Activated B cell treated with CpG ODN at 0.5 μM for 24 hours (primary cell): ENCODE measurements at regions not wholly inside any gene's neighbourhood (a gene's known extent, or its start where the extent isn't known, plus 50 kb on each side); places are given as distances from the start of the nearest gene placed in this dataset.

Source experiments
- ATAC-seq: fragments of 200-7000 bp; cut with Tn5 transposase; one replicate; pipeline ENCODE4 v1.10.0; 2021; ENCODE audit warnings: low read depth, mild to moderate bottlenecking, moderate library complexity
- CTCF ChIA-PET: fragments of 350-600 bp; sonication (Branson Sonifier 250); formaldehyde crosslinking; loops from one replicate; lab custom pipeline; 2021; ENCODE audit warnings: antibody characterized with exemption; lab: Charles Lee
- POLR2A ChIA-PET: fragments of 350-600 bp; sonication (Branson Sonifier 250); formaldehyde crosslinking; loops from one replicate; lab custom pipeline; 2021; ENCODE audit warnings: antibody characterized with exemption; lab: Charles Lee
- DNase-seq: peaks from one replicate; pipeline ENCODE4 v3.0.0; 2022
- H3K27ac Mint-ChIP-seq: one replicate; pipeline ENCODE4 v1.8.0; 2020; ENCODE audit warnings: mixed read lengths
- H3K27me3 Mint-ChIP-seq: one replicate; pipeline ENCODE4 v1.8.0; 2021; ENCODE audit warnings: mixed read lengths
- H3K36me3 Mint-ChIP-seq: one replicate; pipeline ENCODE4 v1.8.0; 2021; ENCODE audit warnings: low read depth, mixed read lengths
- H3K4me1 Mint-ChIP-seq: one replicate; pipeline ENCODE4 v1.8.0; 2021; ENCODE audit warnings: mixed read lengths
- H3K4me3 Mint-ChIP-seq: one replicate; pipeline ENCODE4 v1.8.0; 2020; ENCODE audit warnings: mild to moderate bottlenecking, mixed read lengths
- H3K9me3 Mint-ChIP-seq: one replicate; pipeline ENCODE4 v1.8.0; 2020; ENCODE audit warnings: mixed read lengths
- intact Hi-C: fragments of 100-400 bp; cut with micrococcal nuclease; formaldehyde crosslinking; loops from one replicate; pipeline ENCODE4 v1.15.1; 2024
- TF ChIP-seq, protein P1 (sequence below): fragments of 200-600 bp; IDR thresholded peaks from one replicate; pipeline ENCODE4 v1.8.0; 2022; ENCODE audit warnings: antibody characterized with exemption, mild to moderate bottlenecking

DNA sequence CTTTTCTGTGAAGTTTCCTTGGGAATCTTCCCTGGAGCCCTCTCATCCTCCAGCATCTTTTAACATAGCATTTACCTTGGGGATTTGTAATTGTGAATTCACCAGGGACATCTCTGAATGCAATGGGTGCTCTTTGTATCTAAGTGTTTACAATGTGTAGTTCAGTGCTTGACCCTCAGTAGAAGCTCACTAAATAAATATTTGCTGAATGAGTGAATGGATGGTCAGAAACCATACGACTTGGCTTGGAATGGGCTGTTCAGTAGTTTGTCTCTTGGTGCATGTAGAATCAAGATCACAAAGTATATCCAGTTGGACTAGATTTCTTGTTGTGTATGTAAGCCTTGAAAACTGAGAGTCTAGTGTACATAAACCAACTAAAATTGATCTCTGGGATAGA, 81.8 kb upstream of the MEF2C start:
- DNase-seq (no peak), ATAC-seq (no peak)
- H3K4me1 Mint-ChIP-seq = no peaks in the 10 kb centered on the region
- H3K9me3 Mint-ChIP-seq = no peaks in the 10 kb centered on the region
- no peaks in the 10 kb centered on the region for H3K36me3 Mint-ChIP-seq
- CTCF ChIA-PET = no interaction called here
- TF ChIP-seq, protein P1, sequence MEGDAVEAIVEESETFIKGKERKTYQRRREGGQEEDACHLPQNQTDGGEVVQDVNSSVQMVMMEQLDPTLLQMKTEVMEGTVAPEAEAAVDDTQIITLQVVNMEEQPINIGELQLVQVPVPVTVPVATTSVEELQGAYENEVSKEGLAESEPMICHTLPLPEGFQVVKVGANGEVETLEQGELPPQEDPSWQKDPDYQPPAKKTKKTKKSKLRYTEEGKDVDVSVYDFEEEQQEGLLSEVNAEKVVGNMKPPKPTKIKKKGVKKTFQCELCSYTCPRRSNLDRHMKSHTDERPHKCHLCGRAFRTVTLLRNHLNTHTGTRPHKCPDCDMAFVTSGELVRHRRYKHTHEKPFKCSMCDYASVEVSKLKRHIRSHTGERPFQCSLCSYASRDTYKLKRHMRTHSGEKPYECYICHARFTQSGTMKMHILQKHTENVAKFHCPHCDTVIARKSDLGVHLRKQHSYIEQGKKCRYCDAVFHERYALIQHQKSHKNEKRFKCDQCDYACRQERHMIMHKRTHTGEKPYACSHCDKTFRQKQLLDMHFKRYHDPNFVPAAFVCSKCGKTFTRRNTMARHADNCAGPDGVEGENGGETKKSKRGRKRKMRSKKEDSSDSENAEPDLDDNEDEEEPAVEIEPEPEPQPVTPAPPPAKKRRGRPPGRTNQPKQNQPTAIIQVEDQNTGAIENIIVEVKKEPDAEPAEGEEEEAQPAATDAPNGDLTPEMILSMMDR = no peak
- no peaks in the 10 kb centered on the region for H3K27me3 Mint-ChIP-seq
- intact Hi-C loops = no loop called here
- POLR2A ChIA-PET = no interaction called here
- H3K4me3 Mint-ChIP-seq = no peak overlapping the region
- H3K27ac Mint-ChIP-seq = no peak overlapping the region

DNA sequence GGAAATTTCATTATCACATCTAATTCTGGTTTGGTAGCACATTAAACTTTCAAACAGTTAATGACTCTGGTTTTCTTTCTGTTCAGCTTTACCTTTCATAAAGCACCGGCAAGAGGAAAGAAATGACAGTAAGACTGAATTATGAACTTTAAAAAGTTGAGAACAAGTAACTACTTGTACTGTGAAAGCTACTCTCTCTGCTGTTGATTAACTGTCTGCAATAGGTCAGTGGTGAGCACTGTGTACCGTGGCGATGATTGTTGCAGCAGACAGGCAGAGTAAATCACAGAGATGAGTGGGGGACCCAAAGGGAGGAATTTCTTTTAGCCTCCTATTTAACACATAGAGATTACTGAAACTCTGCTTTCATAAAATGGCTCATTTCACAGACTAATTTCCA, 74.0 kb upstream of the MEF2C start:
- ChIA-PET POLR2A (no interaction called here), CTCF (no interaction called here)
- TF ChIP-seq, protein P1 = no peak

DNA sequence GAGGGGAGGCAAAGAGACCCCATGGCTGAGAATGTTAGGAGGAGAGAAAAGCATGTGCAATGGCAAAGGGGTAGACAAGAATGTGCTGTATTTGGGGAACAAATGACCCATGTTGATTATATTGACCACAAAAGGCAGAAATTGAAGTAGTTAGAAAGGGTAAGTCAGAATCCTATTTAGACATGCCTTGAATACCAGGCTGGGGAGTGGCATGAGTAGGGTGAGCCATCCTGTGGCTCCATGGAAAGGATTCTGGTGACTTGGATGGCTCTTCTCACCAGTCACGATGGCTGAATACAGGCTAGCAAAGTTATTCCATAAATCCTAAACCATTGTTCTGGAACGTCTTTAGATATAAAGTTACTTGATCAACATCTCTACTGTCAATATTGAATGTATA, 73.4 kb upstream of the MEF2C start:
- no peaks in the 10 kb centered on the region for H3K36me3 Mint-ChIP-seq
- ATAC-seq (no peak), DNase-seq (no peak)
- peaks cover 14% of the 10 kb centered on the region for H3K4me1 Mint-ChIP-seq
- intact Hi-C loops = no loop called here
- ChIA-PET CTCF (no interaction called here), POLR2A (no interaction called here)
- no peaks in the 10 kb centered on the region for H3K27me3 Mint-ChIP-seq
- H3K27ac Mint-ChIP-seq = no peak overlapping the region
- no peaks in the 10 kb centered on the region for H3K9me3 Mint-ChIP-seq
- TF ChIP-seq, protein P1 = no peak
- no peak overlapping the region for H3K4me3 Mint-ChIP-seq

More for the DNA sequence above, 74.0 kb upstream of the MEF2C start:
- Mint-ChIP-seq H3K36me3 (no peaks in the 10 kb centered on the region), H3K9me3 (no peaks in the 10 kb centered on the region), H3K27me3 (no peaks in the 10 kb centered on the region), H3K4me1 (peaks cover 14% of the 10 kb centered on the region), H3K27ac (no peak overlapping the region), H3K4me3 (no peak overlapping the region)
- no peak for DNase-seq
- no peak for ATAC-seq
- intact Hi-C loops = no loop called here

GRCh38 chr5:88955403-88955802, 72.4 kb upstream of the MEF2C start:
- DNase-seq = no peak
- ATAC-seq = no peak
- Mint-ChIP-seq H3K27me3 (no peaks in the 10 kb centered on the region), H3K4me1 (peaks cover 17% of the 10 kb centered on the region), H3K36me3 (no peaks in the 10 kb centered on the region), H3K9me3 (no peaks in the 10 kb centered on the region), H3K4me3 (no peak overlapping the region), H3K27ac (no peak overlapping the region)
- intact Hi-C loops = no loop called here
- POLR2A ChIA-PET = no interaction called here
- TF ChIP-seq, protein P1 = no peak
- CTCF ChIA-PET = no interaction called here

- Mint-ChIP-seq H3K9me3 (no peaks in the 10 kb centered on the region), H3K4me3 (no peak overlapping the region), H3K27ac (no peak overlapping the region), H3K36me3 (no peaks in the 10 kb centered on the region), H3K4me1 (peaks cover 17% of the 10 kb centered on the region), H3K27me3 (no peaks in the 10 kb centered on the region)
- DNase-seq = no peak
- intact Hi-C loops = no loop called here
- ChIA-PET POLR2A (no interaction called here), CTCF (no interaction called here)
- no peak for ATAC-seq
- TF ChIP-seq, protein P1 = no peak
These were observed 71.5 kb upstream of the MEF2C start for GRCh38 chr5:88954511-88954910.
